Erythroblast (primary cell): ENCODE measurements at regions not wholly inside any gene's neighbourhood (a gene's known extent, or its start where the extent isn't known, plus 50 kb on each side); places are given as distances from the start of the nearest gene placed in this dataset.
"Not testable (repeated sequence)": the region's sequence is repeated elsewhere in the genome, so short reads cannot be mapped to it uniquely, and the experiment has no call there.

ENCODE experiments used
- DNase-seq, 2 experiments: peaks; one replicate each; lab custom pipeline; 2025; lab: John Stamatoyannopoulos, UW
- GATA1 ChIP-seq: IDR thresholded peaks from 2 replicates; pipeline ENCODE4 v1.6.1; 2011; ENCODE audit warnings: low read depth, mild to moderate bottlenecking, control low read depth, low read length, moderate library complexity
- POLR2A ChIP-seq: IDR thresholded peaks from 2 replicates; pipeline ENCODE4 v1.6.1; 2011; ENCODE audit warnings: mild to moderate bottlenecking, low read length

DNA sequence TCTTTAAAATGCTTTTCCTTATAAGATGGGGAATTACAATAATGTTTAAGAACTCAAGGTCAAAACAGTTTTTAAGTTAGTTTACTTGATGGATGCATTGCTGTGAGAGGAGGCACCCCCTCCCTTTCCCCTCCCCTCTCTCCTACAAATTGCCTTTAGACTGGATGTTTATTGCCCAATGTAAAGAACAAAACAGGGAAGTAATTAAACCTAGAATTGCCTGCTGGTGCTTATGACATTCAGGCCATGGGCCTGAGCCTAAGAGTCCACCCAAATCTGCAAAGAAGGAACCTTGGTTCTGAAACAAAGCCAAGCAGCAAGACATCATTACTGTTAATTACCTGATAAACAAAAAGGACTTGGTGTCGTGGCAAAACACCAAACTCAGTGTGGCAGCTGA lies 630.3 kb downstream of the ISL1 start:
- TF ChIP-seq POLR2A, result no peak
- TF ChIP-seq GATA1, result no peak
- DNase-seq, result no peak

DNA sequence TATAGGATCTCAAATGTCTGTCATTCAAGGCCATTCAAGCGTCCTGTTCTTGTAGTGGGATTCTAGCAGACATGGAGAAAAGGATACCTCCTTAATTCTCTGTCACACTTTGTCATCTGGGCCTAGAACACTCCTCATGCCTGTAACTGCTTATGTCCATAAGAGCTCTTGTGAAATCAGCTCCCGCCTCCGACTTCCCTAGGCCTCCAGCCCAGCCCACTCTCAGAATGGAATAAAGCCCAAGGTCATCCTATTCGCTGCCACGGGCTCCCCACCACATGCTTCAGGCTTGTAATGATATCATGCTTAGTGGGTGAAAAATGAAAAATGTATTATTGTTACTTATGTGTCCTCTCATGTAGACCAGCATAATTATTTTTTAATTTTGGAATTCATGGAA lies 632.5 kb downstream of the ISL1 start:
- no peak for DNase-seq
- no peak for TF ChIP-seq POLR2A
- TF ChIP-seq GATA1, result no peak

DNA sequence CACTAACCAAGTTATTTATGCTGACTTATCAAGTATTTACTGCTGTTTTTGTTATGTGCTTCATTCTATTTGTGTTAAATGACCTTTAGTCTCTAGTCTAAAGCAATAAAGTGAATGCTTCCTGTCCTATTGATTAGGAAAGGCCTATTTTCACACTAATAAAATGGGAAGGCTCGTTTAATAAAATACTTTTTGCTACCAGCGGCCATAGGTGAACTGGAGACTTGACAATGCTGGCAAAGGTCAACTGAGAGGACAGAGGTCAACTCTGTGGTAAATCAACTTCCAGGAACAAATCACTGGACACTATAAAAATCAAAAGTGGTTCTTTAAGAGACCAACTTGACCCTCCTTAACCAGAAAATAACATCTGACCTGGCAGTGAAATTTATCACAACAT lies 634.3 kb downstream of the ISL1 start:
- no peak for TF ChIP-seq POLR2A
- TF ChIP-seq GATA1, result no peak
- DNase-seq, result no peak

DNA sequence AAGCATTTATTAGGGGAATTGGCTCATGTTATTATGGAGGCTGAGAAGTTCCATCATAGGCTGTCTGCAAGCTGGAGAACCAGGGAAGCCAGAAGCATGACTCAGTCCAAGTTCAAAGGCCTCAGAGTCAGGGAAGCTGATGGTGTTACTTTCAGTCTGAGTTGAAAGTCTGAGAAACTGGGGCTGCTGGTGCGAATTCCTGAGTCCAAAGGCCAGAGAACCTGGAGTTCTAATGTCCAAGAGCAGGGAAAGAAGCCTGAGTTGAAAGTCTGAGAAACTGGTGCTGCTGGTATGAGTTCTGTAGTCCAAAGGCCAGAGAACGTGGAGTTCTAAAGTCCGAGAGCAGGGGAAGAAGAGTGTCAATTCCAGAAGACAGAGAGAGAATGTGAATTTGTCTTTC lies 641.1 kb downstream of the ISL1 start:
- TF ChIP-seq GATA1 (no peak), POLR2A (no peak)
- no peak for DNase-seq

DNA sequence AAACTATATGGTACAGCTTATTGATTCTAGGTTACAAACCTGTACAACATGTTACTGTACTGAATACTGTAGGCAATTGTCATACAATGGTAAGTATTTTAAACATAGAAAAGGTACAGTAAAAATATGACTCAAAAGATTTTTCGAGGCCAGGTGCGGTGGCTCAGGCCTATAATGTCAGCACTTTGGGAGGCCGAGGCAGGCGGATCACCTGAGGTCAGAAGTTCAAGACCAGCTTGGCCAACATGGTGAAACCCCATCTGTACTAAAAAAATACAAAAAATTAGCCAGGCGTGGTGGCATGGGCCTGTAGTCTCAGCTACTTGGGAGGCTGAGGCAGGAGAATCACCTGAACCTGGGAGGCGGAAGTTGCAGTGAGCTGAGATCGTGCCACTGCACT lies 646.6 kb downstream of the ISL1 start:
- DNase-seq, result not testable (repeated sequence)

DNA sequence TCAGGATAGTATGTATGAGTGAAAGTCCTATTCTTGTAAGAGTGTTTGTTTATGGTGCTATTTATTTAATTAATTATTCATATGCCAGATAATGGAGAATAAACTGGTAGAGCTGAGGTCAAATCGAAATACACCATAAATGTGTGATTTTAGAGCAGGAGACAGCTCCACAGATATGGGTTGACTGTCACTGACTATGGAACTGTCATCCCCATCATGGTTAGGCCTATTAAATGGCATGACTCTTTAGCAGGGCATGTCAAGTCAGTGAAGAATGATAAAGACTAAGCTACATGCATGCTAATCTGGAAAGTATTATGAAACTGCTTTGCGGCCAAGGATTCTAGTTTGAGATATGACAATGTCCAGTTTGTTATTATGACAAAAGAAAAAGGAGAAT lies 658.6 kb downstream of the ISL1 start:
- TF ChIP-seq POLR2A, result no peak
- TF ChIP-seq GATA1, result no peak
- DNase-seq, result no peak

DNA sequence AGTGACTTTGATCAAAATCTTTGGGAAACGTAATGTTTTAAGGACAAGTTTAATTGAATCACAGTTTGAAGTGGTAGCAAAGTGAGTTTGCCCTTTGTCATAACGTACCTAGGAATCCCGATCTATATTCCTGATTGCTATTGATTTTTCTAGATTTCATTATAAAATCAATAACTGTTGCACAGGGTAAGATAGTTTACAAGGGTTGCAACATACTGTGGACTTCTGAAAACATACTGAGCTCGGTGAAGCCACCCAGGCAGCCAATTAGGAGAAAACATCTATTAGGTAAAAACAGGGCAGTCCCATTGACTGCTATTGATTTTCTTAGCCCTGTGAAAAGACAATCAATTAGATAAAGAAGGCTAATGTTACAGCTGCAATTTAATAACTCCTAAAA lies 659.9 kb downstream of the ISL1 start:
- DNase-seq, result no peak
- no peak for TF ChIP-seq POLR2A
- TF ChIP-seq GATA1, result no peak

DNA sequence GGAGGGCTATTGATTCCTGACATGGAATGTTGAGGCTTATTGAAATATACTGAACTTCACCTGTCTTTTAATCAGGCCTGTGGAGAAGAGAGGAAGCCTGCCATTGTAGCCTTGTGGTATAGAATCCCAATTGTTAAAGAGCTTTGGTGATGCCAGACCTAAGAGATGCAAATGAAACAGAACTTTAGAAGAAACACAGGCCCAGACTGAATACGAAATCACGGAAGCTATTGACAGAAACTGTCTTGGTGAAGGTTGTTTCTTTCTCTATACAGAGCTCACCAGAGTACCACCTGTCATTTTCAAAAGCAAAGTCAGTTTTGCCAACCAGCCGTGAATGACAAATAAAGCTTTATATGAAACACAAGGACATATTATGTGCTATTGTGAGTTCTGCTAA lies 660.3 kb downstream of the ISL1 start:
- DNase-seq, result no peak
- TF ChIP-seq POLR2A (no peak), GATA1 (no peak)

DNA sequence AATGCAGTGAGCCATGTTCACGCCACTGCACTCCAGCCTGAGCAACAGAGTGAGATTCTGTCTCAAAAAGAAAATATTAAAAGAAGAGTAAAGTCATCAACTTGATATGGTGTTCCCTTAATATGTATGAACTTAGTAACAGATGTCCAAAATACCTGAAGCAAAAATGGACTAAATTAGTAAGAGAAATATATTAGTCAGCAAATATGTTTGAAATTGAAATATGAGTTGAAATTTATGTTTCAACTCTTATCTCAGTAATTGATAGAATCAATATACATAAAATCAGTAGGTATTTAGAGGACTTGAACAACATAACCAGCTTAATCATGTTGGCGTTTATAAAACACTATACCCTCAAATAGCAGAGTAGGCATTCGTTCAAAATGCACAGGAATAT lies 668.5 kb downstream of the ISL1 start:
- TF ChIP-seq POLR2A (no peak), GATA1 (no peak)

DNA sequence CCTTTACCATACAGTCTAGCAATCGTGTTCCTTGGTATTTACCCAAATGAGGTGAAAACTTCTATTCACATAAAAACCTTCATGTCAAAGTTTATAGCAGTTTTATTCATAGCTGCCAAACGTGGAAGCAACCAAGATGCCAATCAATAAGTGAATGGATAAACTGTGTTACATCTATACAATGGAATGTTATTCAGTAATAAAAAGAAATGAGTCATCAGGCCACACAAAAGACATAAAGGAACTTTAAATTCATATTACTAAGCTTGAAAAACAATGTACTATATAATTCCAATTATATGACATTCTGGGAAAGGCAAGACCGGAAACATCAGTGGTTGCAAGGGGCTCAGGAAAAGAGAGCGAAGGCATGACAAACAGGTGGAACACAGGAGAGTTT lies 679.9 kb downstream of the ISL1 start:
- no peak for DNase-seq
- no peak for TF ChIP-seq POLR2A
- TF ChIP-seq GATA1, result no peak

More for the DNA sequence above, 668.5 kb downstream of the ISL1 start:
- DNase-seq, result no peak

DNA sequence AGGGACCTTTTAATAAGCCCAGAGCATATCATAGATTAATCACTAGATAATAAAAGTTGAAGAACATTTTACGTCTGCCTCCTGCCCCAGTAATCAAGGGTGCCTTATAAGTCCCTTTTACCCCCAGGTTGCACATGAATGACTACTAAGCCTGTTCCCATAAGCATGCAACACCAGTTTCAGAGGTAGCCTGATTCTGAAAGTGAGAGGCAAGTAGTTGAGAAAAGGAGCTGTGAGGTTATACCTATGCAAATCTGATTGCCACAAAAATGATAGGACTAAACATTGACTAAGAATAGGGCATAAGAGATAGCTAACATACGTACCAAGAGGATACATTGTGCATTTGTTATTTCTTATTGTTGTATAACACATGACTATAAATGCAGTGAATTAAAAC lies 681.9 kb downstream of the ISL1 start:
- DNase-seq, result no peak
- no peak for TF ChIP-seq POLR2A
- no peak for TF ChIP-seq GATA1

DNA sequence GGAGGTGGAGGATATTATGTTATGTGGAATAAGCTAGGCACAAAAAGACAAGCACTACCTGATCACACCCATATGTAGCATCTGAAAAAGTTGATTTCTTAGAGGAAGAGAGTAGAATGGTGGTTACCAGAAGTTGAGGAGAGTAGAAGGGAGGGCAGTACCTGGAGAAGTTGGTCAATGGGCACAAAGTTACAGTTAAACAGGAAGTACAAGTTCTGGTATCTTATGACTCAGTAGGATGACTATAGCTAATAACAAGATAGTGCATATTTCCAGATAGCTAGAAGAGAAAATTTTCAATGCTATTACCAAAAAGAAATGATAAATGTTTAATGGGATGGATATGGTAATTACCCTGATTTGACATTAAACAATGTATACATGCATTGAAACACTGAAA lies 686.7 kb downstream of the ISL1 start:
- no peak for TF ChIP-seq POLR2A
- no peak for DNase-seq

DNA sequence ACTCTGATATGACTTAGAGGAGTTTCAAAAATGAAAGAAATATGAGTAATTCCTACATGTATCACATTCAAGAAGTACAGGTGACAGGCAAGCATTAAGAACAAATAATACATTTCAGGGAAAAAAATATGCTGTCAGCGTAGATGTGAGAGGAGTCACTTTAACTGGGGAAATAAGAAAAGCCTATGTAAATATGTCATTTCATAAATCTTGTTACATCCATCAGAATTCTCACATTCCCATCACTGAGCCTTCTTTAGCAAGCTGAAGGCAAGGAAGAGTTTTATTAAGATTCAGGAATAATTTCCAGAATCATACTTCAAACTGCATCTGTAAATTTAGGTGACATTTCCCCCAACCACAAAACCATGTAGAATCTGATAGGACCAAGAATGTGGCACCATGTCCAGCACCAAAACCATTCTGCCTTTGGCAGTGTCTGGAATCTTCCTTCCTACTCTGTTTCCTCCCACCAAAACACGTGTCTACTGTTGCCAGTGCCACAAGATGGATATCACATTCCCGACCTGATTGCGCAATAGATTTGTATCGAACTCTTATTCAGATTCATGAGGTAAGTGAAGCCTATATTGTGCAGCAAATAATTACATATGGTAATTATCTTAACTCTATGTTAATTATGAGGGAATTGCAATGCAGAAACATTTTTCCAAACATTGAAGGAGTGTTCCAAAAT lies 690.9 kb downstream of the ISL1 start:
- DNase-seq, result no peak

DNA sequence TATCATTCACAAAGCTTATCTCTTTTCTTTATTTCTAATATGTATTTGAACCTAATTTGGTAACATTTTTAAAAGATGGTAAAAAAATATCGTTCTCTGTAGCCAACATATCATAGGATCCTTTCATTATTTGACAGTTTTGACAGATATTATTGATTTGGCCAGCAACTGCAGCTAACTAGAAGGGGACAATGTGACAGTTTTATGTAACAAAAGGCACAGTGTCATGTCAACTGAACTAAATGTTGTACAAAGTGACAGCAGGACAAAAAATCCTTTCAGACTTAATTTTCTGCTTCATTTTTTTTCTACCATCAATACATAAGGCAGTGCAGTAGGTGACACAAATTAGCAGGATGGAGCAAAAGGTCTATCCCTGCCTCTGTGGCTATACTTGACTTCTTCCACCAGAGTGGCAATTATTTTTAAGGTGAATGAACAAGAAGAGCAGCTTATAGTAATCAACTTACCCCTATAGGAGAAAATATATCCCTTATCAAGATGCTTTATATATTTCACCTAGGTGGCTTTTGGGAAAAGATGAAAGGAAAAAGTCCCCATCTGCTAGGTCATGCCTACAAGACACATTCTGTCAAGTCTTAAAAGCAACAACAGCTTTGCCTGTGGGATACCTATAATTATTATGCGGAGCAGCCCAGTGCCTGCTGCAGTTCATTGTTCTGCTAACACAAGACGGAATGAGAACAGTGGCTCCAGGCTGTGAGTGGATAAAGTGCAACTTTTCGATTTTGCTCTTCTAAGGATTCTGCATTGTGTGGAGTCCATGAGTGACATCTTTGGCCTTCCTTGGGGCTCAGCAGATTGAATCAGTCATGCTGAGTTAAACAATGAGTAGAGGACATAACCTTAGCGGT lies 694.9 kb downstream of the ISL1 start:
- no peak for DNase-seq
- TF ChIP-seq POLR2A (no peak), GATA1 (no peak)

More for the DNA sequence above, 690.9 kb downstream of the ISL1 start:
- no peak for TF ChIP-seq GATA1

DNA sequence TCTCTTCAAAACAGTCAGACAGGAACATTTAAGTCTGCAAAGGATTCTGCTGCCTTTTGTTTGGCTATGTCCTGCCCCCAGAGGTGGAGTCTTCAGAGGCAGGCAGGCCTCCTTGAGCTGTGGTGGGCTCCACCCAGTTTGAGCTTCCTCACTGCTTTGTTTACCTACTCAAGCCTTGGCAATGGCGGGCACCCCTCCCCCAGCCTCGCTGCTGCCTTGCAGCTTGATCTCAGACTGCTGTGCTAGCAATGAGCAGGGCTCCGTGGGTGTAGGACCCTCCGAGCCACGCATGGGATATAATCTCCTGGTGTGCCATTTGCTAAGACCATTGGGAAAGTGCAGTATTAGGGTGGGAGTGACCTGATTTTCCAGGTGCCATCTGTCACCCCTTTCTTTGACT lies 685.4 kb upstream of the ITGA1 start:
- not testable (repeated sequence) for DNase-seq
